Mesodermal cell (in vitro differentiated cells): ENCODE measurements at regions not wholly inside any gene's neighbourhood (a gene's known extent, or its start where the extent isn't known, plus 50 kb on each side); places are given as distances from the start of the nearest gene placed in this dataset.
"Not testable (repeated sequence)": the region's sequence is repeated elsewhere in the genome, so short reads cannot be mapped to it uniquely, and the experiment has no call there.

Experiments used
- H3K27ac ChIP-seq: 2 replicates; pipeline ENCODE4 v1.7.0; 2013; ENCODE audit warnings: mild to moderate bottlenecking, low read depth, low read length, moderate library complexity; ENCODE audit not compliant: severe bottlenecking
- H3K36me3 ChIP-seq: 2 replicates; pipeline ENCODE4 v1.7.1; 2013; ENCODE audit warnings: mild to moderate bottlenecking, low read length, moderate library complexity; ENCODE audit not compliant: control insufficient read depth, insufficient read depth
- H3K4me1 ChIP-seq: one replicate; pipeline ENCODE4 v1.7.1; 2013; ENCODE audit warnings: mild to moderate bottlenecking, low read length; ENCODE audit not compliant: insufficient read depth, control insufficient read depth, poor library complexity, severe bottlenecking
- H3K4me3 ChIP-seq: 2 replicates; pipeline ENCODE4 v1.7.0; 2013; ENCODE audit warnings: low read length, control low read depth, mild to moderate bottlenecking; ENCODE audit not compliant: insufficient read depth, poor library complexity, severe bottlenecking; ENCODE audit errors: extremely low read depth
- H3K9me3 ChIP-seq: 2 replicates; pipeline ENCODE4 v1.7.1; 2013; ENCODE audit warnings: mild to moderate bottlenecking, low read length, moderate library complexity; ENCODE audit not compliant: control insufficient read depth
- WGBS, 2 experiments: methylation state at CpG; one replicate each; pipeline ENCODE4 v1.1.5; 2013; ENCODE audit warnings: missing lambda C conversion rate in 2 of 2; ENCODE audit not compliant: insufficient coverage in 2 of 2; 5-methylcytosine and 5-hydroxymethylcytosine counted together

DNA sequence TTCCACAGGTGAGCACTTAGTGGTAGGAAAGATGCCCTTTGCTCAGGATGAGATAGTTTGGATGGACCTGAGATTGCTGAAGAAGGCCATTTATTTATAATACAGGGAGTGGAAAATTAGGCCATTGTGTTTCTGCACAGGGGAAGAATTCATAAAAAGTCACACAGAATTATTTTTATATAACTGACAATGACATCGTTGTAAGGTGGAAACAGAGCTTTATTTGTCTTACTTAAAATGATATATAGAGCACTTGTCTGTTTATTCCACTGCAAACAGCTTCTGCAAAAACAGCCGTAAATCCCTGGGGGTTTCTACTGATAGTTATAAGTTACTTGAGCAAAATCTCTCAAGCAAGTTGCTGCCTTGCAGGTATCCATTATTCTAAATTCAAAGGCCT lies 158.1 kb upstream of the ZNF521 start:
- Histone ChIP-seq H3K36me3 (no peaks in the 10 kb centered on the region), H3K4me3 (no peak overlapping the region), H3K9me3 (no peaks in the 10 kb centered on the region), H3K27ac (no peak overlapping the region), H3K4me1 (no peaks in the 10 kb centered on the region)
- no CpG with 5 or more reads among the region's 2 CpGs for WGBS, 2 experiments

DNA sequence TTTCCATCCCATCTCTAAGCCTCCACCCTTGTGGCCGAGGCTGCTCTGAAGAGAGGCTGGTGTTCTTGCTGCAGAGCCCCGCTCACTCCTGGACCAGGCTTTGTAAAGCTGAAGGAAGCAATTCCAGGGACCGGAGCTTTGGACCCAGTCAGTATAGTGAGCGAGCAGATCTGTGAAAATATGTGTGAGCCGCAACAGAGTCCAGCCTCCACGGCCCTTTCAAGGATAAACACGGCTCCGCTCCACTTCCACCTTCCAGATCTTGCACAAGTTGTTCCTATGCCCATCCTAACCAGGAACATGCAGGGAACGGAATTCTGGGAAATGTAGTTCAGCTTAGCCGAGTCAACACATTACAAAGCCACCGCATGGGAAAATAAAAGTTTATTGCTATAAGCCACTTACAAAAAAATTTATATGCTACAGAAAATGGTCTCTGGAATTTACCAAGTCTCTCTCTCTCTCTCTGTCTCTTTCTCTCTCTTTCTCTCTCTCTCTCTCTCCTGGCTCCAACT lies 151.7 kb upstream of the ZNF521 start:
- no peak overlapping the region for H3K4me3 ChIP-seq
- no peak overlapping the region for H3K27ac ChIP-seq
- whole genome bisulfite sequencing, 2 experiments, result 29 to 53% methylated on average over 2 to 8 of the region's 11 CpGs
- no peaks in the 10 kb centered on the region for H3K36me3 ChIP-seq
- H3K9me3 ChIP-seq, result no peaks in the 10 kb centered on the region
- H3K4me1 ChIP-seq, result no peaks in the 10 kb centered on the region

- Histone ChIP-seq H3K9me3 (peaks cover 12% of the 10 kb centered on the region), H3K27ac (no peak overlapping the region), H3K36me3 (no peaks in the 10 kb centered on the region), H3K4me3 (no peak overlapping the region), H3K4me1 (no peaks in the 10 kb centered on the region)
- WGBS, 2 experiments, result 80 to 94% methylated on average over 1 to 2 of the region's 2 CpGs
Measured at GRCh38 chr18:25497151-25497794, 145.3 kb upstream of the ZNF521 start.

DNA sequence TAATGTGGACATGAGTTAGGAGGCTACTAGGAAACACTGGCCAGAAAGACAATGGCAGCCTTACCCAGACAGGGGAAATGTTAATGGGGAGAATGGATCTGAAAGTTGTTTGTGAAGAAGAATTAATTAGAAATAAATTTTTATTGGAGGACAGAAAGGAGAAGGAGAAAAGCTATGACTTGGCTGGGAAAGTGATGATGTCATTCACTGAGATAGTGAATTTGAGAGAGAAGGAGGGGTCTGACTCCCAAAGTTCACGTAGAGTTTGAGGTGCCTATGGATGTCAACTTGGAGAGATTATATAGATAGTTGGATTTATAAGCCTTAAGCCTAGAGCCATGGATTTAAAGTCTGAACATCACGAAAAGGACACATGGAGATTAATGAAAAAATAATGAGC lies 144.6 kb upstream of the ZNF521 start:
- WGBS, 2 experiments, result 45% methylated on average over 2 of the region's 2 CpGs
- H3K27ac ChIP-seq, result no peak overlapping the region
- no peak overlapping the region for H3K4me3 ChIP-seq
- H3K9me3 ChIP-seq, result peaks cover 12% of the 10 kb centered on the region
- H3K36me3 ChIP-seq, result no peaks in the 10 kb centered on the region
- no peaks in the 10 kb centered on the region for H3K4me1 ChIP-seq

- H3K9me3 ChIP-seq, result peaks cover 12% of the 10 kb centered on the region
- WGBS, 2 experiments, result 67% methylated on average over 1 of the region's 1 CpG; no CpG with 5 or more reads in 1 of the 2 experiments
- no peaks in the 10 kb centered on the region for H3K36me3 ChIP-seq
- no peak overlapping the region for H3K4me3 ChIP-seq
- no peak overlapping the region for H3K27ac ChIP-seq
- no peaks in the 10 kb centered on the region for H3K4me1 ChIP-seq
Measured at GRCh38 chr18:25495606-25496005, 143.6 kb upstream of the ZNF521 start.

GRCh38 chr18:25494888-25495287 lies 142.9 kb upstream of the ZNF521 start:
- Histone ChIP-seq H3K36me3 (no peaks in the 10 kb centered on the region), H3K9me3 (peaks cover 12% of the 10 kb centered on the region), H3K4me3 (no peak overlapping the region), H3K27ac (no peak overlapping the region), H3K4me1 (no peaks in the 10 kb centered on the region)
- WGBS, 2 experiments, result no CpG with 5 or more reads among the region's 1 CpG

- Histone ChIP-seq H3K9me3 (peaks cover 12% of the 10 kb centered on the region), H3K36me3 (no peaks in the 10 kb centered on the region), H3K4me1 (no peaks in the 10 kb centered on the region), H3K27ac (no peak overlapping the region), H3K4me3 (no peak overlapping the region)
Measured at GRCh38 chr18:25493401-25493800, 141.4 kb upstream of the ZNF521 start.

DNA sequence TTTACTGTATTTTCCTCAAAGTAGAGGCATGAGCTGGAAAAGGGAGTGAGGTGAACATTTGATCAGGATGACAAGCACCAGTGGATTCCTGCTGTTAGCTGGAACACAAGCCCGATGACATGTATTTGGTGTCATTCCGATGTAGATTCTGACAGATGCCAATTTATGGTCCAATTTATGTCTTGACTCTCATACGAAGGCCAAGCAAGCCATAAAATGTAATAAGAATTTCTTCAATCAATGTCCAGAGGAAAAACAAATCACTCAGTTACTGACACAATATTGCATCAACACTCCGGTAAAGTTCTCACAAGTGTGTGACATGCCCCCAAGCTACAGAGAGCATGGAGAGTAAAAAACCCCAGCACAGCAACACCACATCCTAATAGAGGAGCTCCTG lies 138.3 kb upstream of the ZNF521 start:
- peaks cover 12% of the 10 kb centered on the region for H3K9me3 ChIP-seq
- H3K36me3 ChIP-seq, result no peaks in the 10 kb centered on the region
- H3K27ac ChIP-seq, result no peak overlapping the region
- no peaks in the 10 kb centered on the region for H3K4me1 ChIP-seq
- no peak overlapping the region for H3K4me3 ChIP-seq
- WGBS, 2 experiments, result 89 to 100% methylated on average over 1 to 4 of the region's 4 CpGs

GRCh38 chr18:25473008-25473407 lies 121.0 kb upstream of the ZNF521 start:
- Histone ChIP-seq H3K4me1 (no peaks in the 10 kb centered on the region), H3K36me3 (no peaks in the 10 kb centered on the region), H3K9me3 (peaks cover 4% of the 10 kb centered on the region), H3K27ac (no peak overlapping the region), H3K4me3 (no peak overlapping the region)
- 67% methylated on average over 1 of the region's 2 CpGs; no CpG with 5 or more reads in 1 of the 2 experiments for WGBS, 2 experiments

DNA sequence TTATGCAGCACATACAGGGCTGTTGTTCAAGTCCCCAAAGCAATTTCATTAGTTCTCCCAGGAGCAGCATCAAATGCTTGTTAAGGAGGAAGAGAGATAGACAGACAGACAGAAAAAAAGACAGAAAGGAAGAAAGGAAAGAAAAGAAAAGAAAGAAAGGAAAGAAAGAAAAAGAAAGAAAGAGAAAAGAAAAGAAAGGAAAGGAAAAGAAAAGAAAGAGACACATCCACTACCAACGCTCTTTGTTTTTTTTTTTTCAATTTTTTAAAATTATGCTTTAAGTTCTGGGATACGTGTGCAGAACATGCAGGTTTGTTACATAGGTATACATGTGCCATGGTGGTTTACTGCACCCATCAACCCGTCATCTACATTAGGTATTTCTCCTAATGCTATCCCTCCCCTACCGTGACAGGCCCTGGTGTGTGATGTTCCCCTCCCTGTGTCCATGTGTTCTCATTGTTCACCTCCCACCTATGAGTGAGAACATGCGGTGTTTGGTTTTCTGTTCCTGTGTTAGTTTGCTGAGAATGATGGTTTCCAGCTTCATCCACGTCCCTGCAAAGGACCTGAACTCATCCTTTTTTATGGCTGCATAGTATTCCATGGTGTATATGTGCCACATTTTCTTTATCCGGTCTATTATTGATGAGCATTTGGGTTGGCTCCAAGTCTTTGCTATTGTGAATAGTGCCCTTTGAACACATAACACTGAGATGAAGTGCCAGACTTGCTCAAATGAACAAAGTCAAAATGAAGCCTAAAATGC lies 119.0 kb upstream of the ZNF521 start:
- peaks cover 18% of the 10 kb centered on the region for H3K4me1 ChIP-seq
- not testable (repeated sequence) for H3K27ac ChIP-seq, H3K9me3 ChIP-seq, H3K36me3 ChIP-seq, H3K4me3 ChIP-seq
- WGBS, 2 experiments, result 100% methylated on average over 1 of the region's 7 CpGs; no CpG with 5 or more reads in 1 of the 2 experiments

DNA sequence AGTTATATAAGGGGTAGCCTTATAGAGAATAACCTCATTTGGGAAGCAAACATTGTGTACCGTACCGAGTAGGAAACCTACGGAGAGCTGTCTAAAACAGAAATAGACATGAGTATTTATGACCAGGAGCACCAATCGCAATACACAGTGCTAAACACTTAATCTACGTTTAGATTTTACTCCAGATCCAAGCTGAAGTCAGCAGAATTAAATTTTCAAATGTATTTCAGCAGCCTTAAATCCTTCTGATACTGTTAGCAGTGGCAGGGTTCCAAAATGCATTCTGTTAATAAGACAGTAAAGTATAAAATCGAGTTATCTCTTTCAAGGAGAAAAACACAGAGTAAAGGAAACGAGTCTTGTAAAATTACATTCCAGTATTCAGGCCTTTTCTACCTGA lies 118.1 kb upstream of the ZNF521 start:
- Histone ChIP-seq H3K9me3 (peaks cover 4% of the 10 kb centered on the region), H3K27ac (no peak overlapping the region), H3K36me3 (no peaks in the 10 kb centered on the region), H3K4me1 (peaks cover 18% of the 10 kb centered on the region), H3K4me3 (no peak overlapping the region)
- WGBS, 2 experiments, result 92 to 100% methylated on average over 2 to 5 of the region's 7 CpGs
